GM21526 (cell line): ENCODE measurements at regions not wholly inside any gene's neighbourhood (a gene's known extent, or its start where the extent isn't known, plus 50 kb on each side); places are given as distances from the start of the nearest gene placed in this dataset.
"Not testable (repeated sequence)": the region's sequence is repeated elsewhere in the genome, so short reads cannot be mapped to it uniquely, and the experiment has no call there.

Source experiments
- ATAC-seq: cut with Tn5 transposase; IDR thresholded peaks from one replicate; pipeline ENCODE4 v1.9.1; 2021; ENCODE audit warnings: moderate library complexity; ENCODE audit not compliant: unreplicated experiment, low FRiP score

DNA sequence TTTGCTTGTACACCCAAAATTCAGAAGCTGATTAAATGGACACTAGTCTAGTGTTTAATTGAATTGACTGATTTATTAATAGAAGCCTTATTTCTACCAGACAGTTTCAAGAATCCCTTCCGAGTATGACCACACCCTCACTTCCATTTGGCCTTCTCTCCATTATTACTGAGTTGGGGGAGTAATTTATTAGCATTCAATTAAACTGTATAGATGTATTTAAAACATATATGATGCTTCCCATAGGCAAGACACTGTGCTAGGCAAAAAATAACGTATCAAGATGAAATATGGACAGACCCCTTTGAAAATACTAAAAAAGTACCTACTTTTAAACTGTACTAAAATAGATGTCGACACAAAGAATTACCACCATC is 112.9 kb upstream of the PHACTR1 start:
- no peak for ATAC-seq

GRCh38 chr6:12605888-12606345 is 110.7 kb upstream of the PHACTR1 start:
- peak; percentile 45 for ATAC-seq

GRCh38 chr6:12606616-12607015 is 110.0 kb upstream of the PHACTR1 start:
- ATAC-seq = no peak

GRCh38 chr6:12608016-12608860 is 108.3 kb upstream of the PHACTR1 start:
- ATAC-seq = peak; percentile 65

DNA sequence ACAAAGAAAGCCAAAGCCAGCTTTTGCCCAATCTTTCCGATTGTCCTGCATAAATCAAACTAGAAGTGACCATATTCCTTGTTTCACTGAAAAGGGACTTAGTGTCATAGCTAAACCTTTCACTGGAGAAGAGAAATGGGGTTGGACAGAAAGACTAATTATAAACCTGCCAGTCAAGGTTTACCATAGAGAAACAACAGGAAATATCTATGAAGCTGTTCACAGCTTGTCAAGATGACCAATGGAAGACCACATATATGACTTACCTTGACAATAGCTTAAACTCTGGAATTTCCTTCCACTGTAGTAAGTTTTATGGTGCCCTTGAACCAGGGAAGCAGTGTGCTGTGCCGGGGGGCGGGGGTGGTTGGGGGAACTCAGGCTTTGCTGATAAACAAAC is 107.7 kb upstream of the PHACTR1 start:
- ATAC-seq = peak; percentile 12

- ATAC-seq = no peak
Measured at GRCh38 chr6:12609751-12610150, 106.8 kb upstream of the PHACTR1 start.

- ATAC-seq = no peak
Measured at GRCh38 chr6:12610862-12611261, 105.7 kb upstream of the PHACTR1 start.

GRCh38 chr6:12613811-12614210 is 102.8 kb upstream of the PHACTR1 start:
- no peak for ATAC-seq

DNA sequence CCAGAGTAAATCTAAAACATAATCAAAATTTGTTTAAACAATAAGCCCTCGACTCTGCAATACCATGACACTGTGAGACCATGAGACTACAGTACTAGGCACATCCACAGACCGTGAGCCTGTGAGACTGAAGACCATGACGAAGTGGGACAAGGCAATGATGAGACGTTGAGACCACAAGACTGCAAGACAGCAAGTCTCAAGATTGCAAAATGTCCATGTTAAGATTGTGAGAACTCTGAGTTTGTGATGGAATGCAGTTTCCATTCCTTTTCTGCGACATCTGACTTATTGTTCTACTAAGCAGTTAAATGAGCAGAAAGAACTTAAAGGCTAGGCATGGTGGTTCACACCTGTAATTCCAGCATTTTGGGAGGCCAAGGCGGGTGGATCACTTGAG is 102.1 kb upstream of the PHACTR1 start:
- ATAC-seq = no peak

DNA sequence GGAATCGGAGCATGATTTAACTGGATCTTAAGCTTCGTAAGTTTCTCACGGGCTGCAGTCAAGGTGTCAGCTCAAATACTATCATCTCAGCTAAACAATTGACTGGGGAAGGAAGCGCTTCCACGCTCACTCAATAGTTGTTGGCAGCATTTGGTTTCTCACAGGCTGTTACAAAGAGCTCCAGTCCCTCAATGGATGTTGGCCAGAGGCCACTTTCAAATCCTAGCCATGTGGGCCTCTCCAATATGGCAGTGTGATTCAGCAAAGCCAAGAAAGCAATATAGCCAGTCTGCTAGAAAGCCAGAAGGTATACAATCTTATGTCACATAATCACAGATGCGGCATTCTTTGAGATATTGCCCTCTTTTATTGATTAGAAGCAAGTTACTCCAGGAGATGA is 98.3 kb upstream of the PHACTR1 start:
- ATAC-seq = no peak

GRCh38 chr6:12621754-12622153 is 94.8 kb upstream of the PHACTR1 start:
- ATAC-seq = no peak

- no peak for ATAC-seq
Measured at GRCh38 chr6:12622566-12622965, 94.0 kb upstream of the PHACTR1 start.

GRCh38 chr6:12624142-12624837 is 92.3 kb upstream of the PHACTR1 start:
- ATAC-seq = no peak

DNA sequence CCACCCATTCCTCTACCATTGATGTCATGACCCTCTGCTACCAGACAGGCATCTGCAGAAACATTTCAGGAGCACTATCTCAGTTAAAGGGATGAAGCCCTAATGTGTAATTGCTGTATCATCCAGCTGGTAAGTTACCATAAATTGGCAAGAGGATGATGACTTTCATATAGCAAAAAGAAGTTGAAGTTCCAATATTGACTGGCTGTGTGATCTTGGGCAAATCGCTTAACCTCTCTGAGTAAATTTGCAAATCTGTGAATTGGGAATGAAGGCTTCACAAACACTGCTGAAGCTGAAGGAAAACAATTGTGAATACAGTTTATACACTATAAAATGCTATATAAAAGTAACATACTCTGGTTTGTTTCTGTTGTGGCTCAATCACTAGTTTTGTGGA is 89.5 kb upstream of the PHACTR1 start:
- ATAC-seq = no peak

DNA sequence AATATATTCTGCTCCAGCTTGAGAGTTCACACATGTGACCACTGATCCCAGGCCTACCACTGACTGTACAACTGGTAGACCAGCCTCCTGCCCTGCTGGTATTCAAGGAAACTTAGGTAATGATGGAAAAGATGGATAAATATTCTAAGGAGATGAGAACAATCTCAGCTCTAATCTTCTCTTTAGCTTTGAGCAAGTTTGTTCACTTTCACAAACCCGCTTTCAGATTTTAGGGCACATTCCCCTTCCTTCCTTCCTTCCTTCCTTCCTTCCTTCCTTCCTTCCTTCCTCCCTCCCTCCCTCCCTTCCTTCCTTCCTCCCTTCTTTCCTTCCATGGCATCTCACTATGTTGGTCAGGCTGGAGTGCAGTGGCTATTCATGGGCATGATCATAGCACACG is 88.2 kb upstream of the PHACTR1 start:
- ATAC-seq = no peak

- not testable (repeated sequence) for ATAC-seq
Measured at GRCh38 chr6:12633746-12634145, 82.8 kb upstream of the PHACTR1 start.

DNA sequence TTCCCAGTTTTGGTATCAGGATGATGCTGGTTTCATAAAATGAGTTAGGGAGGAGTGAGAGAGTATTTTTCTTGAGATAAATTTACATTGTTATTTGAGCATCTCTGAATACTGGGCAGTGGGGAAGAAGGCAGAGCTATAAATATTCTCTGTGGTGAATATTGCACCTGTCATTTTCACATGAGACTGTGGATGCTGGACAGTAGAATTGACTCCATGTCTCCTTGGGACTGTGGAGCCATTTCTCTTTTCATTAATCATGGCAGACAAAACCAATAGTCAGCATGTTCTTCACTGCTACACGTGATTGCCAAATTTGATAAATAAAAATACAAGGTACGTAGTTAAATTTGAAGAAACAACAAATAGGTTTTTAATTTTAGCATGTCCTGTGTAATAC is 81.2 kb upstream of the PHACTR1 start:
- ATAC-seq = no peak

GRCh38 chr6:12635813-12636212 is 80.8 kb upstream of the PHACTR1 start:
- no peak for ATAC-seq

DNA sequence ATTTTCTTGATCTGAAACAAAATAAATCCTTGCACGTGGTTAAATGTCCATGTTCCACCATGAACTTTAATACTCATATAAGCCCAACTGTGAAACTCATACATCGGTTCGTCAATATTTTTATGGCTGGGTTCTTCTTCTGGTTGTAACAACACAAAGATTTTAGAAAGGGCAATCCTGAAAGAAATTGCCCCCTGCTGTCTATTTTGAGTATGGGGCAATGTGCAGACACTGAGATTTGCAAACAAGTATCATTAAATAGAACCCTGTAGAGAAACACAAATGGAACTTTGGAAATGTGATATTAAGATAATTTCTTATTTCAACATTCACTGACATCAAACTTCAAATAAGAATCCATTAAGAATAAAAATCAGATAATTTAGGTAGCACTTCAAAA is 80.2 kb upstream of the PHACTR1 start:
- ATAC-seq = no peak

DNA sequence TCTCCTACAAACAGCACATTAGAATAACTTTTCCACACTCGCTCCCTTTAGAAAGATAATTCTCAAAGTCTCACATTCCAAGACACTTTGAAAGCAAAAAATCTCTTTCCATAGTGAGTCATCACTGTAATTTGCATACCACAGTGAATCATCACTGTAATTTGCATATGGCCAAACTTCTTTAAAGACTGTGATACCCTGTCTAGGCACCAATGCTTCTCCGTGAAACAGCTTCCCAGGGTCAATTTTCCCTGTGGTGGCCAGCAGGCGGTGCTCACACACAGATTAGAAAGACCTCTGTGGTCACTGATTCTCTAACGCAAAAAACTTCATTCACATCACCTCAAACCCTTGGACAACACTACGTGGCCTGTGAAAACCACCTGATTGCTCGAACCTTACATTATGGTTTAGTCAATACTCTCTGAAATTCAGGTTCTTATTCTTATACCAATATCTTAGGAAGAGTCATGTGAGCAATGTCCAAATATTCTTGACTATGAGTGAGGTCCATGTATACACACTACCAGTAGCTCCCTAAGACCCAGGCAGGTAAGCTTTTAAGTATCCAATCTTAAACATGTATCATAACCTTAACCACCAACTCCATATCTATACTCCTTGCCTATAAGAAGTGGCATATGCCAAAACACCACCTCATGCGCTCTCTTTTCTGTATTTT is 78.5 kb upstream of the PHACTR1 start:
- ATAC-seq = peak; percentile 72

DNA sequence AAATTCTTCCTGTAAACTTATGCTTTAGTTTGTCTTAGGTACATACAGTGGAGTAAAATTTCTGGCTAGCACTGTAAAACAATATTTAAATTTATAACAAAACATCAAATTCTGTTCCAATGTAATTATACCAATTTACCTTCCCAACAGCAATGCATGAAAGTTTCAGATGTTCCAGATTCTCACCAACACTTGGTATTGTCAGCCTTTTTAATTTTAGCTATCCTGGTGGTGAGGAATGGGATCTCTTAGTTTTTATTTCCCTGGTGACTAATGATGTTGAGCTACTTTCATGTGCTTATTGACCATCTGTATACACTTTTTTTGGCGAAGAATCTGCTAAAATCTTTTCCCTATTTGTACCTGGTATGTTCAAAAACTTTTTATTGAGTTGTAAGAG is 76.1 kb upstream of the PHACTR1 start:
- ATAC-seq = no peak
